DMS53 treated with DMSO at 0.1 percent for 48 hours (cell line): ENCODE measurements at regions not wholly inside any gene's neighbourhood (a gene's known extent, or its start where the extent isn't known, plus 50 kb on each side); places are given as distances from the start of the nearest gene placed in this dataset.
A peak's percentile ranks its signal among the peaks of the same experiment; 100 is the strongest.
"Not testable (repeated sequence)": the region's sequence is repeated elsewhere in the genome, so short reads cannot be mapped to it uniquely, and the experiment has no call there.

Experiments
- DNase-seq: peaks from one replicate; lab custom pipeline; 2025; ENCODE audit not compliant: unreplicated experiment; lab: John Stamatoyannopoulos, UW

DNA sequence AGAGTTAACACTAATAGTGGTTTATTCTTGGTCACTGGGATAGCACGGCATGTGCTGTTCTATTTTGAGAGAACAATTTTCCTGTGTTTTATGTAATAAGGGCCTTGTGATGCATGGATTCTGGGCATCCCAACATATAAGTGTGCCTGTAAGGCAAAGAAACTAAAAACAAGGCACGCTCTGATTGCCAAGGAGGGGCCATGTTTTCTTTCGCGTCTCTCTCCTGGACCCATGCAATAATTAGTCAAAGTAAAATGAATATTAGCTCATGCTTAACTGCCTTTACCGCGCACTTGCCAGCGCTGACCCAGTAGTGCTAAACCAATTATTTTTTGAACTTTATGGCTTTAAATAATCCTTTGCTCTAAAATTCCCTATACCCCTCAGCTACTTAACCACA lies 140.9 kb downstream of the PSAT1 start:
- DNase-seq, result no peak

DNA sequence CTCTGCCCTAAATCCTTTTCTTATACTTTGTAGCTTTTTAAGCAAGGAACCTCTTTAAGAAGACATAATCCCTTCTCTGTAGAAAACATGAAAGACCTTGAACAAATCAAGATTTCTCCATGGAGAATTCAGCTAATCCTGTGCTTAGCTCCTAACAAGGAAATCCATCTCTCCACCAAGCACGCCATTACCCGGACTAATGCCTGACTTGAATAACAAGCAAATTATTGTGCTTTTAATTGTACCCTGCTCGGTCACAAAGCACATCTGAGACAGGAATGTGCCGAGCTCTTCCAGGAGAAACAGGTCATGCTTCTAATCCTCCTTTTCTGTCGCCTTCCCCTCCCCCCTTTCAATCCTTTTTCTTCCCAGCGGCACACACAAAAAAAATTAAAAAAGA lies 141.3 kb downstream of the PSAT1 start:
- DNase-seq, result no peak

DNA sequence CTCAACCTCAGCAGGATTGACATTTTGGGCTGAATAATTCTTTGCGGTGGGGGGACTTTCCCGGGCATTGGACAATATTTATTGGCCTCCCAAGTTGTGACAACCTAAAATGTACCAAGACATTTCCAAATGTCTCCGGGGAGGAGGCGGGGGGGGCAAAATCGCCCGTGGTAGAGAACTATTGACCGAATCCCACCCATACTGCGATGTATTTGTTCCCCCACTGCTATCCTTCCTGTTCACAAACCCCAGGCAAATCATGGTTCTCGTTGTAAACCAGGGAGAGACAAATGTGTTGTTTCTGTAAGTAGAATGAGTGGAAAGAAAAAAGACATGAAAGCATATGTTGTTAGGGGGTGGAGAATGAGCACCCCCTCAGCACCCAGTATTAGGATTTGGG lies 141.9 kb downstream of the PSAT1 start:
- DNase-seq, result no peak

DNA sequence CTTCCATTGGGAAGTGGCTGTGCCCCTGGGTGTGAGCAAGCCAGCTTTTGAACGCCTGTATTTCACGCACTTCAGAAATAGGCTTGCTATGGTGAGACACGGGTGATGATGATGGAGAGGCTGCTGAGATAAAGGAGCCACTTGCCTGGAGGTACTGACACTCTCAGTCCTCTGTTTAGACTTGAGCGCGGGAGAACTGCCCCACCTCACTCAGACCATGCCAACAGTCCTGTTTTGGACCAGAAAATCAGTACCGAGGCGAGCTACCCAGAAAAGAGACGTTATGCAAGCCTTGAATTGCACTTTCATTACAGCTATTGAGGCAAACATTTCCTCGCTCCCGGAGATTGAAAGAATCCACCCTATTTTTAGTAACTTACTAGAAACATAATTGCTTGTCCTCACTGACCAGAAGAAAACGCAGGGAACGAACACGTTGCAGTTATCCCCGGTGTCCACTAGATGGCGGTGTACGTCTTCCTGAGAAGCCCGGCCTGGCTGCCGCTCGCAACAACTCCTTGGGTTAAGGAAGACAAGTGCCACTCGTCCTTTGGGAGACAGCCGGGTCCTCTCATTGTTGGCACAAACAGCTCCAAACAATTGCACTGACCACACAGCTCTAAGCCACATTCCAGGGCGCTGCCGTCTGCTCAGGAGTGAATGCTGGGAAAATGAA lies 142.4 kb downstream of the PSAT1 start:
- DNase-seq, result peak; percentile 55

DNA sequence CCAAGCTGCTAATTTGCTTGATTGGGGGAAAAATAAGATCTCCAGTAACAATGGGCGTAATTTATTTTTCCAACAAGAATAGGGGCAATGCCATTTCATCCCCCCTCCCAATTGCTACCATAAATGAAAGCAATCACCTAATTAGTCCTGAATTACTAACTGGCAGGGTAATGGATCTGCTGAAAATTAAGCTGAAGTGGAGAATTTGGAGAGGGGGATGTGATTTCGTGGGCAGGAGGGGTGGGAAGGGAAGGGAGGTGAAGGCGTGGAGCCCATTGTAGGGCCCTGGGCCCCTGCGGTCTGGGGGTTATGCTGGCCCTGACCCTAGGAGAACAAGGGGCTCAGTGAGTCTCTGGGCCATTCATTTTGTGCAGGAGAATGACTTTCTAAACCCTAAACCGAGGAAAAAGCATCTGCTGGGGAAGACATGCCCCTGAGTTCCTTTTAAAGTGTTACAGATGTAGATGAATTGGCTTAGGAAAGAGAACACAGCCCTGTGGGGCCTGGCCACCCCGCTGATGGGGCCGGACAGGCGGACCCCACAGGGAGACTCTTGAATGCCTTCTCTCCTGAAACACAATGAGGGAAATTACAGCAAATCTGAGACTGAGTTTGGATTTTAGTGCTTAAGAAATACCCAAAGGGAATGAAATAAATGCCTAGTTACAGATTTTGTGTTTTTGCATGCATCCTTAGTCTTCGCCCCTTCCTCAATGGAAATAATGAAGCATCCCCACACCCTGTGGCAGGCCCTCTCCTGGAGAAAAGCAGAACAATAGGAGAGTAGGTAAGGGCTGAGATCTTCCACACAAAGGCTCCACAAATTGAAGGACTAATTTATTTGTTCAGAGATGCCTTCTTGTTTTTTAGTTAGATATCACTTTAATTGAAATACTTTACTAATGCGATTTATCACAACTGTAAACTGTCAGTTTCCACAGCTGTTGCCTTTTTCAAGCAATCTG lies 143.2 kb downstream of the PSAT1 start:
- no peak for DNase-seq

DNA sequence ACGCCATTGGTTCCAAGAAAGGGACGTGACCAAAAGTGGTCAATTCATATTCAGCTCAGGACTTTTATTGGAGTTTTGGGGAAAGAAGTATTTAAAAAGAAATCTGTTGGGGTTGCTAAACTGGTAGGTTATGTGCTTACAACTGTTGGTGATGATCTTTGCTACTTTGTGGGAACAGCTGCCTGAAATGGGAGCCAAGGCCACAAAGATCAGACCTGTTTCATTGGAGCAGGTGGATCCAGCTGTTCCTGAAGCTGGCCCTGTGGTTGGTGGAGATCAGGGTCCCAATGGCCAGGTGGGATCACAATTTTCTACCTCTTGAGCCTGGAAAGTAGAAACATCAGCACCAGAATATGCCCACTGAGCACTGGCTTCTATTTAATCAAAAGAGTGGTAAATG lies 144.5 kb downstream of the PSAT1 start:
- no peak for DNase-seq

DNA sequence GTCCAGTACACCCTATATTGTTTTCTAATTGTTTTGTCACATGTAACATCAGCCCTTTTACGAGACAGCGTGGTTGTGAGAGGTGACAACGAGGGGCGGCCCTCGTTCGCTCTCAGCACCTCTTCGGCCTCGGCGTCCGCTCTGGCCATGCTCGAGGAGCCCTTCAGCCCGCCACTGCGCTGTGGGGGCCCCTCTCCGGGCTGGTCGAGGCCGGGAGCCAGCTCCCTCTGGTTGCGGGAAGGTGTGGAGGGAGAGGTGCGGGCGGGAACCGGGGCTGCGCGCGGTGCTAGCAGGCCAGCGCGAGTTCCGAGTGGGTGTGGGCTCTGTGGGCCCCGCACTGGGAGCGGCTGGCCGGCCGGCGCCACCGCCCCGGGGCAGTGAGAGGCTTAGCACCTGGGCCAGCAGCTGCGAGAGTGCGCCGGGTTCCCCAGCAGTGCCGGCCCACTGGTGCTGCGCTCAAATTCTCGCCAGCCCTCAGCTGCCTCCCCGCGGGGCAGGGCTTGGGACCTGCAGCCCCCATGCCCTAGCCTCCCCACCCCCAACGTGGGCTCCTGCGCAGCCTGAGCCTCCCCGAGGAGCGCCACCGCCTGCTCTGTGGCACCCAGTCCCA lies 145.0 kb downstream of the PSAT1 start:
- no peak for DNase-seq

DNA sequence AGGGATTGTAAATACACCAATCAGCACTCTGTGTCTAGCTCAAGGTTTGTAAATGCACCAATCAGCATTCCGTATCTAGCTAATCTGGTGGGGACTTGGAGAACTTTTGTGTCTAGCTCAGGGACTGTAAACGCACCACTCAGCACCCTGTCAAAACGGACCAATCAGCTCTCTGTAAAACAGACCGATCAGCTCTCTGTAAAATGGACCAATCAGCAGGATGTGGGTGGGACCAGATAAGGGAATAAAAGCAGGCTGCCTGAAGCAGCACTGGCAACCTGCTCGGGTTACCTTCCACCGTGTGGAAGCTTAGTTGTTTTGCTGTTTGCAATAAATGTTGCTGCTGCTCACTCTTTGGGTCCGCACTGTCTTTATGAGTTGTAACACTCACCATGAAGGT lies 145.7 kb downstream of the PSAT1 start:
- not testable (repeated sequence) for DNase-seq

DNA sequence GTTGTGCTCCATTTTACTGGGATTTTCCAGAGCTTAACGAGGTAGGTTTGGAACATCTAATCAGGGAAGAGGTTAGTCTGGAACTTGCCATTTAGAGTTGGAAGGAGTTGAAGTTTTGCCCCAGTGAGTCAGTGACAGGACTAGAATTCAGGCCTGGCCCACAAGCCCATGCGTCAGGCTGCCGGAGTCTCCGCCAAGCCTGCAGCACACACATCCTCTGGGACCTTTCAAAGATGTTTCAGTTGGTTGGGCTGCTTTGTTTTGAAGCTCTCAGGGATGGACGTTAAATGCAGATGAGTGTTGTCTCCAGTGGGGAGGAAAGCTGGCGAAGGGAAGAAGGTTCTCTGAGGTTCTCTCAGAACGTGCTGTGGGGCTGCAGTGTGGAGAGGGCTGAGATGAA lies 147.0 kb downstream of the PSAT1 start:
- DNase-seq, result no peak

DNA sequence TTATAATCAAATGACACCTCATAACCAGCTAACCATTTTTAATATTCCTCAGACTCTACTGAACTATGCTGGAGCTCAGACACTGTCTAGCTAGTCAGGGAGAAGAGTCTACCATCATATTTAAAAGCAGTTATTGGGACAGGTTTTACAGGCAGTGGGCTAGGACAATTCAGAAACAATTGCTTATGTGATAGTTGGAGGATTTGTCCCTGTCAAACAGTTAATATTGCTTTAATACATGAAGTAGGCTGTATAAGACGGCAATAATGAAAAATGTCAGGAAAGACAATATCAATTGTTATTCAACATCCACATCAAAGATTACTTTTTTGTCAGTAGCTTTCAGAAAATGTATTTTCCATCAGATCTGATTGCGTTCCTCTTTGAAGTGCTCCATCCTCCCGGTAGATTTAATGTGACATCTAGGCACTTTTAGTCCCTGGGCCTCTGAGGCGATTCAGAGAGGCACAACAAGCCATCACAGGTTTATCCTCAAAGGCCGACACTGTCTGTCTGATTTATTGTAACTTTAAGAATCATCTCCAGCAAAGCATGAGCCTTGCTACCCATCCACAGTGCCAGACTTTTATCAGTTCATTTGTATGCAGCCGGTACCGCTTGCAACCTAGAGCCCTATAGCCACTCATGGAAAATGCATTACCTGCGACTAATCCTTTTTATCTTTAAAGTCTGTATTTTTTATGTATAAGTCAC lies 152.2 kb downstream of the PSAT1 start:
- no peak for DNase-seq

DNA sequence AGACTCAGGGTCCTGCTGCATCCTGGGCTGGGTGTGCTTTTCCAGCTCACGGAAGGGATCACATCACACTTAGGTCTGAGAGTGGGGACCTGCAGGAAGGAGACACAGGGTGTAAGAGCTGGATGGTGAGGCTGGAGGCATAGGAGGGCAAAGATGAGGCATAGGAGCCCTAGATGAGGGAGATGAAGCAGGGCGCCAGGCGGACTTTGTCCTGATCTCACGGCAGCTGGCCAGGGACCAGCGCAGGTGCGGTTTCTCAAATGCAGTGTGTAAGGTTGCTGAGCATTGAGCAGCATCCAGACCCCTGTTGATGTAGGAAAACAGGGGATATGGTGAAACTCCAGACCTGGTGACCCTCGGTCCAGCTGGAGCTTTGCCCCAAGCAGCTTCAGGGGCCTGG lies 156.5 kb downstream of the PSAT1 start:
- DNase-seq, result no peak

DNA sequence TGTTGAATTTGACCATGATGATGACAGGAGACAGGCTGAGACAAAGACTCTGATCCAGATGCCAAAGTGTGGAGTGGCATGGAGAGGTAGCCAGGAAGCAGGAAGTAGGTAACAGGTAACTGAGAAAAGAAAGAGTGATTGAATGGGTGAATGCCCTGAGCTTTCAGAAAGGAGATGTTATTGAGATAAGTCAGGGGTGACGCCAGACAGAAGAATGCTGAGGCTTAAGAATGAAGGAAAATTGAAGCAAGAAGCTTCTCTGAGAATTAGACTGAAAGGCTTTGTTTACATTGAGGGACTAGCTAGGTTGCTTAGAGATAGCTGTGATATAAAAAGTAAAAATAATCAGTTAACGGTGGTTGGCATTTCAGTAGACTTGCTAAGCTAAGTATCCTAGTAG lies 165.7 kb downstream of the PSAT1 start:
- DNase-seq, result no peak

DNA sequence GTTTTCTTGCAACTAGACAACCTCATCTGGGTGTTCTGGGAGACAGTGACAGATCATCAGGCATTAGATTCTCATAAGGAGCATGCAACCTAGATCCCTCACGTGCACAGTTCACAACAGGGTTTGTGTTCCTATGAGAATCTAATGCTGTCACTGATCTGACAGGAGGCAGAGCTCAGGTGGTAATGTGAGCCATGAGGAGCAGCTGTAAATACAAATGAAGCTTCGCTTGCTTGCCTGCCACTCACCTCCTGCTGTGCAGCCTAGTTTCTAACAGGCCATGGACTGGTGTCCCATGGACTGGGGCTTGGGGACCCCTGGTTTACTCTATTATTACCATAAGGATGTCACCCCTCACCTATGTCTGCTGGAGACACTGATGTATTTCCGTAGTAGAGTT lies 166.8 kb downstream of the PSAT1 start:
- no peak for DNase-seq

DNA sequence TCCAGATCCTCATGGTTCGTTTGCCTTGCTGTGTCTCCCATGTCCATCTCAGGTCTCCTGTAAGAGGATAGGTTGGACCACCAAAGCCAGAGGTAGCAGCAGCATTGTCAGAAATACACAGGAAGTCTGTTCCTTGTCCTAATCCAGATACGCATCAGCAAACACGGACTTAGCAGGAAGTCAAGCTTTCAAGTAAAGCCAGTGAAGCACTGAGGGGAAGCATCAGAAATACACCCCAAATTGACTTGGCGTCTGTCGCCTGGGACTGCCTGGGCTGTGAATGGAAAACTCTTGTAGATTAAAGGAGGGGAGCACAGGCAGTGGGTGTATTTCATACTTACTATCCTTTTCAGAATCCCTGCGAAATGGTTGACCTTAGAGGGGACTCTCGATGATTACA lies 171.3 kb downstream of the PSAT1 start:
- no peak for DNase-seq

DNA sequence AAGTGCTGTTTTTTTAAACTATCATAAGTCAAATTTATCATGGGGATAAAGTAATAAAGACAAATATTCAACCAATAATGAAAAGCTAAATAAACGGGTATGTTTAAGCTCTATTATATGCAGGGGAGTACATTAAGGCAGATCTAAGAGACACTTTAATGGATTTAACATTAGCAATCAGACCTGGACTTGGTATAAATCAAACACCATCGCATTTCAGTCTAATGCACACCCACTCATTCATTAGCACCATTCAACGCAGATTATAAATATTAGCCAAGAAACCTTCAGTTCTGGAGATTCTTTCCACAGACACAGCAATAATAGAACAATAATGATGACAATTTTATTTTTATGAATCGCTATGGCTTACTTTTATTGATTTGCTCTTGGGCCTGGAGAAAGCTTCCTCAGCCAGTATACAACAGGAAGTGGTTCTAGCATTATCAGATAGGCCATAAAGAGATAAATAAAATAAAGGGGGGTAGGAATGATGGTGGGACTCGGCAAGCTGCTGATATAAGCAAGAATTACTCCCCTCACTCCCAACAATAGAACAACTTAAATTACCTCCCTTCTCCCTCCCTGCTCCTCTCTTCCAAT lies 172.2 kb downstream of the PSAT1 start:
- no peak for DNase-seq

DNA sequence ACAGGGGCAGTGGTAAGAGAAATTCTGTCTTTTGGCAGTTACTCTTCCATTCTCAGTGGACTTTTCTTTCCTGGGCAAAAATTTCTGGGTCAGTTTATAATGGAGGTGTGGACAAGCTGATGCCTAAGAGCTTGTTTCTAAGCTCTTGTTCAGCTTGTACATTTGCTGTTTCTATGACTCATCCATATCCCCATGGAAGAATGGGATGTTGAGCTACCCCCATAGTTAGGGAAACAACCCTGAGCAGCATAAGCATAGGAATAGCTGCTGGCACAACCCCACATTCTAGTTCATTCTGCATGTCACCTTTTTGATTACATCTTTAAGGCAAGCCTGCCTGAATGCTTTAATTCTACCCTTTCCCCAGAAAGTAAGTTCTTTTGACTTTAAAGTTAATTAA lies 173.3 kb downstream of the PSAT1 start:
- no peak for DNase-seq

DNA sequence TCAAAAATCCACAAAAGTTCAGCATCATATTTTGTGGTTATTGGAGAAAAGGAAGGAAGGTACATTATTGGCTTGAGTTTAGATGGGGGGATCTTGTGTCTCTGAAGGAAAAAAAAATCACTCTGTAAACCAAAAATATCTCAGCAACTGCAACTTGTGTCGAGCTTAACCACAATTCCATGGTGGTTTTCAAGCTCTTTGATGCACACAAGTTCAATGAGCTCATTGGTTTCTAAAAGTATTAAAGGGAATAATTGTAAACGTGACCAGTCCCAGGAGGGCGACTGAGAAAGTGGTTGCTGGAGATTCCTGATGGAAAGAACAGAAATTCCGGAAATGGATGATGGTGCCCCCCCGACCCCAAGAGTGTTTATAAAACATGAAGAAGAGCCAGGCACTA lies 173.8 kb downstream of the PSAT1 start:
- no peak for DNase-seq

DNA sequence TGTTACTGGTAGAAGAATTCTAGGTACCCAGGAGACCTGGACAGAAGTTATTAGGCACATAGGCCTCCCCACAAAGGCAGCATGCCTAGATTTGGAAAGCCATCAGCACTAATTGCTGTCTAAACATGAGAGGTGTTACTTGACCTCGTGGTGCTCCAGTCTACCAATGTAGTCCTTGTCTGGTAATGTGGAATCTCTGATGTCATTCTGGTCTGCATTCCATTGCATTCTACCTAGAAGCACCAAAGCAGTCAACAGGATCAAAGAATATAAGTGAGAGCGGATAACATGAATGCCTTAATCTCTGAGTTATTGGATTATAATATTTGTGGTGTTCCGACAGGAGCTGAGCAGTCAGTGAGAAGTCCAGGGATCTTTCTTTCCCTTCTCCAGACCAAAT lies 175.2 kb downstream of the PSAT1 start:
- DNase-seq, result no peak

DNA sequence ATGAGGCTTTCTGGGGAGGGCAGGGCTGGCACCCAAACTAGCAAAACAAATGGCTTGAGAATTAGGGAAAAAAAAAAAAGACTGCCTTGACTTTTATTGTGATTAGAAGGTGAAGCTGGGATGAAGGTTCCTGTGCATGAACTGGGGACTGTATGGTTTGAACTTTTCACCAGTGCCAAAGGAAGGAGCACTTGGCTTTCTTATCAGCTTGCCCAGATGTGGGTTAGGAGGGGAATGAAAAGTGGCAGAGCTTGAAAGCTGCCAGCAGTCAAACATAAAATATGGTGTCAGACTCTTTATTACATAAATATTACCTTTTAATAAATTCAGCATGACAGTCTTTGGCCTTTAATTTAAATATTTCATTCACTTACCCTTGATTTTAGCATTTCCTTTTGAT lies 182.5 kb downstream of the PSAT1 start:
- DNase-seq, result no peak

DNA sequence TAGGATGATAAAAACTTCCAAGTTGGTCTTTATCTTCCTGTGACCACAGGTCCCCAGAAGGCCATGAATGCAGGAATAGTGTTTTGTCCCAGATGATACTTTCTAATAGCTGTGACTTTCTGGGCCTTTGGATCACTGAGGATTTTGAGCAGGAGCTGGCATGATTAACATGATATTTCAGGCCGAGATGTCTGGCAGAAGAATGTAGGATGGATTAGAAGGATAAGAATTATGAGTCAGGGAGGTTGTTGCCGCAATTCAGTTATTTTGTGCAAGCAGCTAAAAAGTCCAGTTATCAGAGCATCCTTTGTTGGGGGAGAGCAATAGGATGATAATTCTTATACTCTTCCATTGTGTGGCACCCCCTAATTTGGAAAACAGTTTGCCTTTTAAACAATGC lies 189.7 kb downstream of the PSAT1 start:
- DNase-seq, result no peak

DNA sequence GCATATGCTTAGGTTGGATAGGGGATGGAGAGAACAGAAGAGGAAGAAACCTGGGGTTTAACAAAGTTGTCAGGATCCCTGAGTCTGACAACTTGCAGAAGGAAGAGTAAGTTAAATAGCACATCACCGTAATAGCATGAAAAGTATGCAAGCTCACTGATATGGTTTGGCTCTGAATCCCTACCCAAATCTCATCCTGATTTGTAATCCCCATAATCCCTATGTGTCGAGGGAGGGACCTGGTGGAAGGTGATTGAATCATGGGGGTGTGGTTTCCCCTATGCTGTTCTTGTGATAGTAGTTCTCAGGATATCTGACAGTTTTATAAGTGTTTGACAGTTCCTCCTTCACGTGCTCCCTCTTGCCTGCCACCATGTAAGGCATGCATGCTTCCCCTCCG lies 193.3 kb downstream of the PSAT1 start:
- no peak for DNase-seq
